ENCODE measurements at regions not wholly inside any gene's neighbourhood (a gene's known extent, or its start where the extent isn't known, plus 50 kb on each side); places are given as distances from the start of the nearest gene placed in this dataset.

GRCh38 chr6:94535798-94536197 is 1041.5 kb upstream of the MANEA start:
- no peak for TF ChIP-seq POLR2A (IDR thresholded peaks at IDR 0.05)
- TF ChIP-seq CTCF (IDR thresholded peaks at IDR 0.05) = no peak
- no peak for TF ChIP-seq EP300 (IDR thresholded peaks at IDR 0.05)
